ENCODE measurements at regions not wholly inside any gene's neighbourhood (a gene's known extent, or its start where the extent isn't known, plus 50 kb on each side); places are given as distances from the start of the nearest gene placed in this dataset.

DNA sequence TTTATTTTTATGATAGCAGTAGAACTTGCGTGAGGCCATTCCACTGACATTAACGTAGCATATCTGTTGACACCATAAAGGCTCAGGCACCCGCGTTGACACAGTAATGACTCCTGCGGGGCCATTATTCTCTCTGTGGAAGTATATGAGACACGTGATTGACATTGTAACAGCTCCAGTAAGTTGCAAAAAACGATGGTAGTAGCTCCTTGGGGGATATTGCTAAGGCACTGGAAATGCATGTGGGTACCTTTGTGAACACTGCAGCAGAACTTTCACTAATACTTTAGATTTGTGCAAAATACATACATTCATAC is 918.8 kb upstream of the CDH8 start:
- H3K27me3 Mint-ChIP-seq, result no peaks in the 10 kb centered on the region
- no peaks in the 10 kb centered on the region for H3K27me3 ChIP-seq (ENCODE audit: insufficient read depth, low read length, poor library complexity, severe bottlenecking)
- no peak overlapping the region for H3K27ac ChIP-seq (ENCODE audit: low read depth, low read length)
- H3K9me3 Mint-ChIP-seq, result peaks cover 4 to 48% (median 24%) of the 10 kb centered on the region in 5 donors
- H3K27ac Mint-ChIP-seq, result no peak overlapping the region
- CTCF ChIA-PET, result no interaction called here
- H3K4me1 ChIP-seq (ENCODE audit: insufficient read depth, low read length), result no peaks in the 10 kb centered on the region
- H3K36me3 ChIP-seq (ENCODE audit: insufficient read depth, low read length), result no peaks in the 10 kb centered on the region
- no peak overlapping the region for H3K4me3 ChIP-seq (ENCODE audit: low read length)
- no peak for DNase-seq
- H3K4me3 Mint-ChIP-seq, result no peak overlapping the region
- POLR2A ChIA-PET, result no interaction called here
- no peaks in the 10 kb centered on the region for H3K9me3 ChIP-seq (ENCODE audit: low read length)
- no peaks in the 10 kb centered on the region for H3K4me1 Mint-ChIP-seq
- no peaks in the 10 kb centered on the region for H3K36me3 Mint-ChIP-seq

DNA sequence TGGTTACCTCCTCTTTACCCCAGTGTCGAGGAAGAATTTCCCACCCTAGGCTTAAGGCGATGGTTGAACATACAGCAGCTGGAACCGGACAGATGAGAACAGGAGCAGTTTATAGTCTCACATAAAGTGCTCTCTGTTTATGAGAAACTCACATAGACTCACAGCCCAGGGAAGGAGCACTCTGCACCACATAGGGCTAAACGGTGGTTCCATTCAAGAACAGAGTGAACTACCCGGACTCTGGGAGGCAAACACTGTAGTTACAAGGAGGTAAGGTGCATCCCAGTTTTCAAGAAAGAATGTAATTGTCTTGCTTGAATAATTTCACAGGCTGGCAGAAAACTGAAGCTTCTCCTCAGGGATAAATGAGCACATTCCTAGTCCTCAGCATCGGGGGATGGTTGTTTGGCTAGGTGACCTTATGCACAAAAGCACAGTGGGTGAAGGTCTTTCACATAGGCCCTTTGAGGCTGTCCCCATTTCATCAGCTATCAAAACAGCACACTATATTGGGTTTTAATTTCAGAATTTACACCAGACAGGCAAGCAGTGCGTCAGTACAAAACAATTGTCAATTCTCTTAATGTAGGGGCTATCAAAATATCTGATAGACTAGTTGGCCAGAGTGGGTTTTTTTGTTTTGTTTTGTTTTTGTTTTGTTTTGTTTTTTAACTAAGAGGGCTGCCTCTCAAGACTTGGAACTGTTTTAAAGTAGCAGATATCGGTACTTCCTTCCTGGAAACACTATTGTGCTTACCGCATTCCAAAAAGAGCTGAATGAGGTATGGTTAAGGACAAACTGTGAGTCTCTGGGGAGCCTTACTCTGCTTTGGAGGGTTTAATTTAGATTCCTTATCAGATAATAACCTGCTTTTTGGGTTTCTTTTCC is 918.1 kb upstream of the CDH8 start:
- Histone ChIP-seq H3K27ac (ENCODE audit: low read depth, low read length) (no peak overlapping the region), H3K4me3 (ENCODE audit: low read length) (no peak overlapping the region), H3K4me1 (ENCODE audit: insufficient read depth, low read length) (no peaks in the 10 kb centered on the region), H3K36me3 (ENCODE audit: insufficient read depth, low read length) (no peaks in the 10 kb centered on the region), H3K27me3 (ENCODE audit: insufficient read depth, low read length, poor library complexity, severe bottlenecking) (no peaks in the 10 kb centered on the region), H3K9me3 (ENCODE audit: low read length) (no peaks in the 10 kb centered on the region)
- H3K27me3 Mint-ChIP-seq, result no peaks in the 10 kb centered on the region
- ChIA-PET CTCF (no interaction called here), POLR2A (no interaction called here)
- no peak overlapping the region for H3K4me3 Mint-ChIP-seq
- H3K9me3 Mint-ChIP-seq, result peaks cover 4 to 46% (median 23%) of the 10 kb centered on the region in 5 donors
- H3K4me1 Mint-ChIP-seq, result no peaks in the 10 kb centered on the region
- H3K36me3 Mint-ChIP-seq, result no peaks in the 10 kb centered on the region
- no peak for DNase-seq
- no peak overlapping the region for H3K27ac Mint-ChIP-seq

DNA sequence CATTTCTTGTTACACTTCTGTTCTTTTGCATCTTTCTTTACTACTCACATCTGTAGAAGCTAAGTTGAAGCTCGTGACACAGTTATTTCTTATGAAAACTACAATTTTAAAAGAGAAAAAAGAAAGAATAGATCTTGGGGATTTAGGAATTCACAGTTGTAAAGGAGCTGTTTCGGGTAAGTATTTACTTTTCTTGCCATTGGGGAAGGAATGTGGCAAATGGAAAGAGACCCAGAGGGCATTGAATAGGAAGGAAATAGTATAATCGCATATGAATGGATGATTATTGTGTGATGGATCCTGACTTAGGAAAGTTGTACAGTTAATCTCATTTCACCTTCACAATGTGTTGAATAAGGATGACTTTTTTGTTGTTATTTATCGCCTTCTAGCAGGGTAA is 914.1 kb upstream of the CDH8 start:
- POLR2A ChIA-PET, result no interaction called here
- Mint-ChIP-seq H3K9me3 (peaks cover 20 to 52% (median 21%) of the 10 kb centered on the region in 5 donors), H3K27me3 (no peaks in the 10 kb centered on the region), H3K27ac (no peak overlapping the region), H3K4me3 (no peak overlapping the region), H3K4me1 (no peaks in the 10 kb centered on the region), H3K36me3 (no peaks in the 10 kb centered on the region)
- no peaks in the 10 kb centered on the region for H3K4me1 ChIP-seq (ENCODE audit: insufficient read depth, low read length)
- CTCF ChIA-PET, result no interaction called here
- H3K4me3 ChIP-seq (ENCODE audit: low read length), result no peak overlapping the region
- H3K9me3 ChIP-seq (ENCODE audit: low read length), result no peaks in the 10 kb centered on the region
- DNase-seq, result no peak
- H3K27ac ChIP-seq (ENCODE audit: low read depth, low read length), result no peak overlapping the region
- no peaks in the 10 kb centered on the region for H3K27me3 ChIP-seq (ENCODE audit: insufficient read depth, low read length, poor library complexity, severe bottlenecking)
- H3K36me3 ChIP-seq (ENCODE audit: insufficient read depth, low read length), result no peaks in the 10 kb centered on the region

DNA sequence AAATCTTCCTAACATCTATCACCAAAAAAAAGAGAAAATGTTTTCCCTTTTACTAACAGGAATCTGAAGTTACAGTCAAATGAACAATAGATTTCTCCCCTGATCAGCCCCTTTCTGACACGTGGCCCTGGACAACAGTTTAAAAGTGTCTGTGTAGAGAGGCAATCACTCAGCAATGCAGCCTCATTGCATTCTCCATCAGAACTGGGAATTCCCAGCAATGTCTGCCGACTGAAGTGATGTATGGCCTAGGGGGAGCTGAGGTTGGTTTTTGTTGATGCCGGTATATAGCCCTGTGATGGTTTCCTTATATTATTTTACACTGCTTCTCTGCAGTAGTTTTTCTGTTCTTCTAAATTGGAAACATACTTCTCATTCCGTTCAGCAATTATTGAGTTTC is 904.3 kb upstream of the CDH8 start:
- no peaks in the 10 kb centered on the region for H3K9me3 ChIP-seq (ENCODE audit: low read length)
- H3K4me3 ChIP-seq (ENCODE audit: low read length), result no peak overlapping the region
- no peak overlapping the region for H3K27ac ChIP-seq (ENCODE audit: low read depth, low read length)
- H3K9me3 Mint-ChIP-seq, result peaks cover 13 to 42% (median 33%) of the 10 kb centered on the region in 5 donors
- ChIA-PET POLR2A (no interaction called here), CTCF (no interaction called here)
- no peaks in the 10 kb centered on the region for H3K36me3 Mint-ChIP-seq
- peaks cover 0 to 1% of the 10 kb centered on the region in 2 donors for H3K27me3 Mint-ChIP-seq
- H3K4me1 Mint-ChIP-seq, result no peaks in the 10 kb centered on the region
- H3K4me1 ChIP-seq (ENCODE audit: insufficient read depth, low read length), result no peaks in the 10 kb centered on the region
- no peaks in the 10 kb centered on the region for H3K27me3 ChIP-seq (ENCODE audit: insufficient read depth, low read length, poor library complexity, severe bottlenecking)
- H3K36me3 ChIP-seq (ENCODE audit: insufficient read depth, low read length), result no peaks in the 10 kb centered on the region
- no peak for DNase-seq
- H3K4me3 Mint-ChIP-seq, result no peak overlapping the region
- no peak overlapping the region for H3K27ac Mint-ChIP-seq

DNA sequence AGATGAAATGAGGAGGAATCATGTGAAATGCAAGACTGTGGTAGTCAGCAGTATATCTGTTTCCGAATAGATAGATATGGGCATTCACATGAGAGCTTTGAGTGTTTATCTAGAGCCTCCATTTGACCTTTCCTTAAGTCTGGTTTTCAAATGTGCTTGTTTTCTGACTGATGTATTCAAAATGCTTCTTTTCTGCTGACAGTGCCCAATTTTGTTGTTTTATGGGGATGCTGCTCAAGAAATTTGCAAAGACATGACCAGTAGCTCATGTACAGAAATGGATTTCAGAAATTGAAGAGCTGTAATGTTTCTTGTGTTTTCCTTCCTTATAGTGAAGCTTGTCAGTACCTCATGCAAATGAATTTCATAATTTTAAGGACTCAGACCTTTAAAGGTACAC is 903.4 kb upstream of the CDH8 start:
- no peak overlapping the region for H3K27ac ChIP-seq (ENCODE audit: low read depth, low read length)
- CTCF ChIA-PET, result interaction anchor here (1.3 kb wide), 1 partner anchor 31 kb away, joined by 3 read pairs; no protein-coding TSS in a partner anchor
- H3K27ac Mint-ChIP-seq, result no peak overlapping the region
- no peak overlapping the region for H3K4me3 Mint-ChIP-seq
- no peaks in the 10 kb centered on the region for H3K9me3 ChIP-seq (ENCODE audit: low read length)
- peaks cover 13 to 38% (median 30%) of the 10 kb centered on the region in 5 donors for H3K9me3 Mint-ChIP-seq
- no peaks in the 10 kb centered on the region for H3K36me3 ChIP-seq (ENCODE audit: insufficient read depth, low read length)
- no peak for DNase-seq
- H3K4me1 Mint-ChIP-seq, result no peaks in the 10 kb centered on the region
- H3K27me3 Mint-ChIP-seq, result peaks cover 0 to 1% of the 10 kb centered on the region in 2 donors
- no peak overlapping the region for H3K4me3 ChIP-seq (ENCODE audit: low read length)
- no peaks in the 10 kb centered on the region for H3K4me1 ChIP-seq (ENCODE audit: insufficient read depth, low read length)
- no peaks in the 10 kb centered on the region for H3K36me3 Mint-ChIP-seq
- POLR2A ChIA-PET, result no interaction called here
- no peaks in the 10 kb centered on the region for H3K27me3 ChIP-seq (ENCODE audit: insufficient read depth, low read length, poor library complexity, severe bottlenecking)

DNA sequence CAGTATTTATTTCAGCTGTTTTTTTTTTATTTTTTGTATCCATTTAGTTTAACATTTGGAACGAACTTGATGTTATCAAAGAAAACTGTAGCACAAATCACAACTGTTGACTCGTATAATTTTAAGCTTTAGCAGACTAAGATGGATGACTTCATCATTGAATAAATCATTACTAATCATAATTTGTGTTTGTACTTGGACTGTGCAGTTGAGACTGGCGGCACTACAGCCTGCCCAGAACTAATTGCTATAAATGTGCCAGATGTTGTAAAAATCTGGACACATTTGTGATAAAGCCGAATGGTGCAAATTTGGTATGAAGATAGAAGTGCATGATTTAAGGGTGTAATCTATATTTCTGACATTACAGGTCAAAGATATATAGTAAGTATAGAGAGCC is 897.7 kb upstream of the CDH8 start:
- Histone ChIP-seq H3K27ac (ENCODE audit: low read depth, low read length) (no peak overlapping the region), H3K36me3 (ENCODE audit: insufficient read depth, low read length) (no peaks in the 10 kb centered on the region), H3K4me3 (ENCODE audit: low read length) (no peak overlapping the region), H3K9me3 (ENCODE audit: low read length) (no peaks in the 10 kb centered on the region), H3K4me1 (ENCODE audit: insufficient read depth, low read length) (no peaks in the 10 kb centered on the region), H3K27me3 (ENCODE audit: insufficient read depth, low read length, poor library complexity, severe bottlenecking) (no peaks in the 10 kb centered on the region)
- ChIA-PET POLR2A (no interaction called here), CTCF (no interaction called here)
- Mint-ChIP-seq H3K36me3 (no peaks in the 10 kb centered on the region), H3K4me1 (no peaks in the 10 kb centered on the region), H3K27ac (no peak overlapping the region), H3K27me3 (no peaks in the 10 kb centered on the region), H3K9me3 (peaks cover 5 to 35% (median 17%) of the 10 kb centered on the region in 5 donors), H3K4me3 (no peak overlapping the region)
- DNase-seq, result no peak

DNA sequence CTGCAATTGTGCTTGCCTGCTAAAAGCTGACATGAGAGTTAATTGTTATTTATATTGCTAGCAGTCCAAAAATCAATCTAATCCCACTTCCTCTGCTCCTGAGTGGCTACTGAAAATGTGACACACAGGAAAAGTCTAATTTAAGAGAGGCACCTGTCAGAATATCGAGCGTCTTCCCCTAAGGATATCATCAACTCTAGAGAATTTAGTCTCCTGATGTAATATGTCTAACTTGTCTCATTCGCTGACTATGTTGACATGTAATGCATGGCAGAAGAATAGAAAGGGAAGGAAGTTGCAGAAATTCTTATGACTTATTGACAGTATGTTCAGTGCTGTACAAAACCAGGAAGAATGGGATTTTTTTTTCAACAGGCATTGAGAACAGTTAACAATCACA is 893.4 kb upstream of the CDH8 start:
- Histone ChIP-seq H3K4me1 (ENCODE audit: insufficient read depth, low read length) (no peaks in the 10 kb centered on the region), H3K27me3 (ENCODE audit: insufficient read depth, low read length, poor library complexity, severe bottlenecking) (no peaks in the 10 kb centered on the region), H3K4me3 (ENCODE audit: low read length) (no peak overlapping the region), H3K36me3 (ENCODE audit: insufficient read depth, low read length) (no peaks in the 10 kb centered on the region), H3K27ac (ENCODE audit: low read depth, low read length) (no peak overlapping the region), H3K9me3 (ENCODE audit: low read length) (no peaks in the 10 kb centered on the region)
- peaks cover 0 to 2% (median 0%) of the 10 kb centered on the region in 3 donors for H3K36me3 Mint-ChIP-seq
- H3K27ac Mint-ChIP-seq, result no peak overlapping the region
- no peaks in the 10 kb centered on the region for H3K4me1 Mint-ChIP-seq
- DNase-seq, result no peak
- POLR2A ChIA-PET, result no interaction called here
- H3K9me3 Mint-ChIP-seq, result peaks cover 5 to 35% (median 20%) of the 10 kb centered on the region in 5 donors
- H3K27me3 Mint-ChIP-seq, result no peaks in the 10 kb centered on the region
- H3K4me3 Mint-ChIP-seq, result no peak overlapping the region
- CTCF ChIA-PET, result no interaction called here

DNA sequence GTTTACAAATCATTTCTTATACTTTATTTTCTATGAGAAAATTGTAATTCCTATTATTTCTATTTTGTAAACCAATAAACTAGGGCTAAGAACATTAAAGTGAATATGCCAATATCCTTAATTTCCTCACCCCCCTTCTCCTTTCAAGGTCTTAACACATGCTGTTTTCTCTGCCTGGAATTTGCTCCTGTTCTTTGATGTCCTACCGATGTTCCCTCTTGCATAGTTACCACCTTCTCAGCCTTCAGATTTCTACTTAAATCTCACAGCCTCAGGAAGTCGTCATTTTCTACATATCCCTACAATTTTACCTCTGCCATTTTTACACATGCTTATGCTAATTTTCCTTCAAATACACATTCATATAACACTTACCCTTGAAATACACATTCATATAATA is 890.9 kb upstream of the CDH8 start:
- H3K36me3 Mint-ChIP-seq, result peaks cover 0 to 2% (median 0%) of the 10 kb centered on the region in 3 donors
- H3K4me1 Mint-ChIP-seq, result no peaks in the 10 kb centered on the region
- ChIA-PET CTCF (no interaction called here), POLR2A (no interaction called here)
- Histone ChIP-seq H3K9me3 (ENCODE audit: low read length) (no peaks in the 10 kb centered on the region), H3K4me3 (ENCODE audit: low read length) (no peak overlapping the region), H3K27ac (ENCODE audit: low read depth, low read length) (no peak overlapping the region), H3K4me1 (ENCODE audit: insufficient read depth, low read length) (no peaks in the 10 kb centered on the region), H3K27me3 (ENCODE audit: insufficient read depth, low read length, poor library complexity, severe bottlenecking) (no peaks in the 10 kb centered on the region), H3K36me3 (ENCODE audit: insufficient read depth, low read length) (no peaks in the 10 kb centered on the region)
- H3K9me3 Mint-ChIP-seq, result peaks cover 7 to 39% (median 32%) of the 10 kb centered on the region in 5 donors
- no peaks in the 10 kb centered on the region for H3K27me3 Mint-ChIP-seq
- H3K27ac Mint-ChIP-seq, result no peak overlapping the region
- DNase-seq, result no peak
- no peak overlapping the region for H3K4me3 Mint-ChIP-seq

Measured in CD8-positive, alpha-beta memory T cell (primary cell).